SK-N-MC (cell line): ENCODE measurements at regions not wholly inside any gene's neighbourhood (a gene's known extent, or its start where the extent isn't known, plus 50 kb on each side); places are given as distances from the start of the nearest gene placed in this dataset.

ENCODE experiments used
- EZH2 ChIP-seq: fragments of 200-600 bp; sonication (generic); IDR thresholded peaks from one replicate; pipeline ENCODE4 v1.6.1; 2017; ENCODE audit warnings: antibody characterized with exemption
- POLR2AphosphoS5 ChIP-seq: IDR thresholded peaks from 2 replicates; pipeline ENCODE4 v1.6.1; 2012; ENCODE audit warnings: mild to moderate bottlenecking, low read depth, low read length, borderline replicate concordance

GRCh38 chr18:27599202-27599829, 414.2 kb upstream of the CHST9 start:
- TF ChIP-seq EZH2 (no peak), POLR2AphosphoS5 (no peak)
